ENCODE measurements at regions not wholly inside any gene's neighbourhood (a gene's known extent, or its start where the extent isn't known, plus 50 kb on each side); places are given as distances from the start of the nearest gene placed in this dataset.
"Not testable (repeated sequence)": the region's sequence is repeated elsewhere in the genome, so short reads cannot be mapped to it uniquely, and the experiment has no call there.

- no peaks in the 10 kb centered on the region for H3K27me3 Mint-ChIP-seq (ENCODE audit: low read depth)
- peaks cover 3% of the 10 kb centered on the region for H3K4me1 Mint-ChIP-seq (ENCODE audit: low read depth)
- no peak overlapping the region for H3K4me3 Mint-ChIP-seq (ENCODE audit: low read depth)
- intact Hi-C loops (cut with micrococcal nuclease): no loop called here
- no peaks in the 10 kb centered on the region for H3K36me3 Mint-ChIP-seq (ENCODE audit: low read depth)
- H3K27ac Mint-ChIP-seq: no peak overlapping the region
- H3K9me3 Mint-ChIP-seq: no peaks in the 10 kb centered on the region
- no peak for DNase-seq (ENCODE audit: low spot score)
Measured at GRCh38 chr2:239824866-239825704, 200.1 kb downstream of the NDUFA10 start.

GRCh38 chr2:239824046-239824694, 201.0 kb downstream of the NDUFA10 start:
- no peak for DNase-seq (ENCODE audit: low spot score)
- Mint-ChIP-seq H3K36me3 (ENCODE audit: low read depth) (no peaks in the 10 kb centered on the region), H3K9me3 (no peaks in the 10 kb centered on the region), H3K4me1 (ENCODE audit: low read depth) (peaks cover 3% of the 10 kb centered on the region), H3K27ac (no peak overlapping the region), H3K4me3 (ENCODE audit: low read depth) (no peak overlapping the region), H3K27me3 (ENCODE audit: low read depth) (no peaks in the 10 kb centered on the region)
- intact Hi-C loops (cut with micrococcal nuclease): no loop called here

- DNase-seq (ENCODE audit: low spot score): no peak
- H3K4me3 Mint-ChIP-seq (ENCODE audit: low read depth): no peak overlapping the region
- no peaks in the 10 kb centered on the region for H3K36me3 Mint-ChIP-seq (ENCODE audit: low read depth)
- intact Hi-C loops (cut with micrococcal nuclease): no loop called here
- peaks cover 3% of the 10 kb centered on the region for H3K4me1 Mint-ChIP-seq (ENCODE audit: low read depth)
- H3K27ac Mint-ChIP-seq: no peak overlapping the region
- no peaks in the 10 kb centered on the region for H3K9me3 Mint-ChIP-seq
- H3K27me3 Mint-ChIP-seq (ENCODE audit: low read depth): no peaks in the 10 kb centered on the region
Measured at GRCh38 chr2:239822146-239822831, 202.9 kb downstream of the NDUFA10 start.

- no peak overlapping the region for H3K4me3 Mint-ChIP-seq (ENCODE audit: low read depth)
- intact Hi-C loops (cut with micrococcal nuclease): no loop called here
- DNase-seq (ENCODE audit: low spot score): no peak
Measured at GRCh38 chr2:239821694-239822075, 203.5 kb downstream of the NDUFA10 start.

GRCh38 chr2:239820836-239821693, 204.1 kb downstream of the NDUFA10 start:
- Mint-ChIP-seq H3K36me3 (ENCODE audit: low read depth) (no peaks in the 10 kb centered on the region), H3K4me3 (ENCODE audit: low read depth) (no peak overlapping the region), H3K9me3 (no peaks in the 10 kb centered on the region), H3K4me1 (ENCODE audit: low read depth) (peaks cover 3% of the 10 kb centered on the region), H3K27ac (no peak overlapping the region), H3K27me3 (ENCODE audit: low read depth) (no peaks in the 10 kb centered on the region)
- intact Hi-C loops (cut with micrococcal nuclease): no loop called here
- DNase-seq (ENCODE audit: low spot score): no peak

More at GRCh38 chr2:239821694-239822075, 203.5 kb downstream of the NDUFA10 start:
- H3K27me3 Mint-ChIP-seq (ENCODE audit: low read depth): no peaks in the 10 kb centered on the region
- H3K9me3 Mint-ChIP-seq: no peaks in the 10 kb centered on the region
- no peak overlapping the region for H3K27ac Mint-ChIP-seq
- no peaks in the 10 kb centered on the region for H3K36me3 Mint-ChIP-seq (ENCODE audit: low read depth)
- H3K4me1 Mint-ChIP-seq (ENCODE audit: low read depth): peaks cover 3% of the 10 kb centered on the region

- H3K36me3 Mint-ChIP-seq (ENCODE audit: low read depth): no peaks in the 10 kb centered on the region
- no peak for DNase-seq (ENCODE audit: low spot score)
- intact Hi-C loops (cut with micrococcal nuclease): no loop called here
- H3K9me3 Mint-ChIP-seq: no peaks in the 10 kb centered on the region
- no peak overlapping the region for H3K27ac Mint-ChIP-seq
- no peak overlapping the region for H3K4me3 Mint-ChIP-seq (ENCODE audit: low read depth)
- peaks cover 3% of the 10 kb centered on the region for H3K4me1 Mint-ChIP-seq (ENCODE audit: low read depth)
- H3K27me3 Mint-ChIP-seq (ENCODE audit: low read depth): no peaks in the 10 kb centered on the region
Measured at GRCh38 chr2:239819974-239820555, 205.1 kb downstream of the NDUFA10 start.

GRCh38 chr2:239819091-239819973, 205.8 kb downstream of the NDUFA10 start:
- Mint-ChIP-seq H3K9me3 (no peaks in the 10 kb centered on the region), H3K27me3 (ENCODE audit: low read depth) (no peaks in the 10 kb centered on the region), H3K4me3 (ENCODE audit: low read depth) (no peak overlapping the region), H3K36me3 (ENCODE audit: low read depth) (no peaks in the 10 kb centered on the region), H3K4me1 (ENCODE audit: low read depth) (peaks cover 3% of the 10 kb centered on the region), H3K27ac (no peak overlapping the region)
- intact Hi-C loops (cut with micrococcal nuclease): no loop called here
- no peak for DNase-seq (ENCODE audit: low spot score)

- Mint-ChIP-seq H3K36me3 (ENCODE audit: low read depth) (no peaks in the 10 kb centered on the region), H3K27ac (no peak overlapping the region), H3K4me1 (ENCODE audit: low read depth) (peaks cover 3% of the 10 kb centered on the region), H3K27me3 (ENCODE audit: low read depth) (no peaks in the 10 kb centered on the region), H3K4me3 (ENCODE audit: low read depth) (no peak overlapping the region), H3K9me3 (no peaks in the 10 kb centered on the region)
- no peak for DNase-seq (ENCODE audit: low spot score)
- intact Hi-C loops (cut with micrococcal nuclease): no loop called here
Measured at GRCh38 chr2:239818531-239819011, 206.6 kb downstream of the NDUFA10 start.

- H3K27me3 Mint-ChIP-seq (ENCODE audit: low read depth): no peaks in the 10 kb centered on the region
- no peak for DNase-seq (ENCODE audit: low spot score)
- H3K27ac Mint-ChIP-seq: no peak overlapping the region
- peaks cover 3% of the 10 kb centered on the region for H3K4me1 Mint-ChIP-seq (ENCODE audit: low read depth)
- no peaks in the 10 kb centered on the region for H3K36me3 Mint-ChIP-seq (ENCODE audit: low read depth)
- H3K9me3 Mint-ChIP-seq: no peaks in the 10 kb centered on the region
- no peak overlapping the region for H3K4me3 Mint-ChIP-seq (ENCODE audit: low read depth)
- intact Hi-C loops (cut with micrococcal nuclease): no loop called here
Measured at GRCh38 chr2:239818086-239818485, 207.1 kb downstream of the NDUFA10 start.

GRCh38 chr2:239817468-239818031, 207.6 kb downstream of the NDUFA10 start:
- DNase-seq (ENCODE audit: low spot score); H3K4me3 Mint-ChIP-seq (ENCODE audit: low read depth); intact Hi-C loops (cut with micrococcal nuclease); H3K27me3 Mint-ChIP-seq (ENCODE audit: low read depth); H3K4me1 Mint-ChIP-seq (ENCODE audit: low read depth); H3K27ac Mint-ChIP-seq; H3K9me3 Mint-ChIP-seq; H3K36me3 Mint-ChIP-seq (ENCODE audit: low read depth): not testable (repeated sequence)
